HCT116 (cell line): ENCODE measurements at regions not wholly inside any gene's neighbourhood (a gene's known extent, or its start where the extent isn't known, plus 50 kb on each side); places are given as distances from the start of the nearest gene placed in this dataset.

Source experiments
- ATAC-seq: fragments of 200-7000 bp; cut with Tn5 transposase; 2 replicates; pipeline ENCODE4 v1.9.1; 2020; ENCODE audit warnings: mild to moderate bottlenecking, moderate library complexity
- BruUV-seq: library from RNA; stranded (reverse); fragments of 400-500 nt; replicated peaks from 2 replicates; lab custom pipeline; 2021; lab: Mats Ljungman, UMichigan
- CTCF ChIA-PET: fragments of 300-600 bp; sonication (Branson Sonifier 250); formaldehyde crosslinking; loops from one replicate; lab custom pipeline; 2021; ENCODE audit warnings: antibody characterized with exemption; lab: Charles Lee
- POLR2A ChIA-PET: fragments of 300-600, 350-600 bp; sonication (Branson Sonifier 250); formaldehyde crosslinking; loops from one replicate; lab custom pipeline; 2021; ENCODE audit warnings: antibody characterized with exemption; lab: Charles Lee
- RAD21 ChIA-PET, 2 experiments: fragments of 300-600 bp; sonication (Branson Sonifier 250); formaldehyde crosslinking; loops; one replicate each; lab custom pipeline; 2023; ENCODE audit warnings: low total read pairs in 2 of 2; ENCODE audit not compliant: uncharacterized antibody in 2 of 2, unreplicated experiment in 2 of 2, low non-redundant PET in 1 of 2; lab: Charles Lee
- DNase-seq: peaks from one replicate; pipeline ENCODE4 v3.0.0-alpha.2; 2010; ENCODE audit warnings: low read depth, low spot score
- H2AFZ ChIP-seq: fragments of 200-600 bp; shearing (Covaris generic), sonication (generic); 2 replicates; pipeline ENCODE4 v1.6.1; 2017; ENCODE audit warnings: low read depth, mixed run types, mixed read lengths, antibody characterized with exemption, low read length; ENCODE audit not compliant: poor library complexity, severe bottlenecking
- H3K27ac ChIP-seq: 2 replicates; pipeline ENCODE4 v1.5.1; 2012; ENCODE audit warnings: low read depth, low read length
- H3K27me3 ChIP-seq: fragments of 200-600 bp; sonication (generic); 2 replicates; pipeline ENCODE4 v1.6.1; 2016; ENCODE audit warnings: mixed run types, low read length, mixed read lengths; ENCODE audit not compliant: insufficient read depth
- H3K36me3 ChIP-seq, 2 experiments: fragments of 200-500 bp in 1 of 2; fragments of 200-600 bp in 1 of 2; sonication (Bioruptor generic) in 1 of 2; sonication (generic) in 1 of 2; 2 replicates each; pipeline versions ENCODE4 v1.5.1 to v1.6.1; 2014 to 2016; ENCODE audit warnings: low read length in 2 of 2, inconsistent platforms in 1 of 2, mixed read lengths in 1 of 2, mixed run types in 1 of 2; ENCODE audit not compliant: insufficient read depth in 2 of 2, control insufficient read depth in 1 of 2
- H3K4me1 ChIP-seq, 2 experiments: fragments of 200-600 bp in 1 of 2; sonication (generic) in 1 of 2; 2 replicates each; pipeline versions ENCODE4 v1.5.1 to v1.6.1; 2012 to 2017; ENCODE audit warnings: low read length in 2 of 2, inconsistent platforms in 1 of 2, mild to moderate bottlenecking in 1 of 2, mixed read lengths in 1 of 2, mixed run types in 1 of 2, moderate library complexity in 1 of 2; ENCODE audit not compliant: insufficient read depth in 2 of 2, control insufficient read depth in 1 of 2
- H3K4me2 ChIP-seq: fragments of 200-600 bp; sonication (generic); 2 replicates; pipeline ENCODE4 v1.6.1; 2017; ENCODE audit warnings: mixed run types, low read length, mixed read lengths
- H3K4me3 ChIP-seq, 2 experiments: fragments of 200-600 bp in 1 of 2; sonication (generic) in 1 of 2; replicated peaks in 1 of 2; 2 replicates each; pipeline ENCODE4 v1.5.1; 2011 to 2016; ENCODE audit warnings: low read length in 2 of 2, control low read depth in 1 of 2, low read depth in 1 of 2, mild to moderate bottlenecking in 1 of 2, mixed read lengths in 1 of 2, mixed run types in 1 of 2
- H3K79me2 ChIP-seq: fragments of 200-600 bp; sonication (generic); 2 replicates; pipeline ENCODE4 v1.6.1; 2017; ENCODE audit warnings: mild to moderate bottlenecking, mixed run types, low read length, moderate library complexity, mixed read lengths; ENCODE audit not compliant: insufficient read depth
- H3K9ac ChIP-seq: fragments of 200-600 bp; sonication (generic); 2 replicates; pipeline ENCODE4 v1.6.1; 2016; ENCODE audit warnings: low read length, mixed read lengths
- H3K9me2 ChIP-seq: fragments of 200-600 bp; sonication (generic), shearing (Covaris generic); 2 replicates; pipeline ENCODE4 v1.6.1; 2017; ENCODE audit warnings: mixed run types, mild to moderate bottlenecking, moderate library complexity; ENCODE audit not compliant: insufficient read depth
- H3K9me3 ChIP-seq, 2 experiments: fragments of 200-500 bp in 1 of 2; fragments of 200-600 bp in 1 of 2; sonication (Bioruptor generic) in 1 of 2; sonication (generic) in 1 of 2; 2 replicates each; pipeline ENCODE4 v1.6.1; 2014 to 2017; ENCODE audit warnings: low read length in 2 of 2, mixed read lengths in 2 of 2, inconsistent platforms in 1 of 2, low read depth in 1 of 2, mild to moderate bottlenecking in 1 of 2, mixed run types in 1 of 2, moderate library complexity in 1 of 2; ENCODE audit not compliant: control insufficient read depth in 1 of 2, insufficient read depth in 1 of 2
- H4K20me1 ChIP-seq: fragments of 200-600 bp; sonication (generic), shearing (Covaris generic); 2 replicates; pipeline ENCODE4 v1.6.1; 2017; ENCODE audit warnings: mixed run types, mild to moderate bottlenecking, moderate library complexity; ENCODE audit not compliant: insufficient read depth
- ATF3 ChIP-seq: IDR thresholded peaks from 2 replicates; pipeline ENCODE4 v1.6.1; 2012
- CBX3 ChIP-seq: IDR thresholded peaks from 2 replicates; pipeline ENCODE4 v1.6.1; 2012; ENCODE audit warnings: low read depth
- EGR1 ChIP-seq: IDR thresholded peaks from 2 replicates; pipeline ENCODE4 v1.6.1; 2012; ENCODE audit warnings: low read depth
- EZH2 ChIP-seq: fragments of 200-600 bp; sonication (generic); IDR thresholded peaks from 2 replicates; pipeline ENCODE4 v1.6.1; 2017; ENCODE audit warnings: antibody characterized with exemption, mixed run types
- EZH2phosphoT487 ChIP-seq: fragments of 200-600 bp; IDR thresholded peaks from 2 replicates; pipeline ENCODE4 v1.6.1; 2018; ENCODE audit warnings: antibody characterized with exemption, borderline replicate concordance
- FOSL1 ChIP-seq: IDR thresholded peaks from 2 replicates; pipeline ENCODE4 v1.6.1; 2012; ENCODE audit warnings: low read depth
- JUND ChIP-seq: IDR thresholded peaks from 2 replicates; pipeline ENCODE4 v1.6.1; 2012
- MAX ChIP-seq: IDR thresholded peaks from 2 replicates; pipeline ENCODE4 v1.6.1; 2012
- POLR2A ChIP-seq: IDR thresholded peaks from 2 replicates; pipeline ENCODE4 v1.7.0; 2011; ENCODE audit warnings: borderline replicate concordance; ENCODE audit not compliant: insufficient read depth, insufficient read length; ENCODE audit errors: extremely low read depth
- POLR2AphosphoS5 ChIP-seq: IDR thresholded peaks from 2 replicates; pipeline ENCODE4 v1.6.1; 2011; ENCODE audit warnings: mild to moderate bottlenecking, low read depth, low read length, moderate library complexity
- RAD21 ChIP-seq: IDR thresholded peaks from 2 replicates; pipeline ENCODE4 v1.6.1; 2012; ENCODE audit warnings: low read depth, mild to moderate bottlenecking
- SP1 ChIP-seq: IDR thresholded peaks from 2 replicates; pipeline ENCODE4 v1.6.1; 2012; ENCODE audit warnings: low read depth
- SRF ChIP-seq: IDR thresholded peaks from 2 replicates; pipeline ENCODE4 v1.6.1; 2012; ENCODE audit warnings: low read depth
- TCF7L2 ChIP-seq: IDR thresholded peaks from 2 replicates; pipeline ENCODE4 v1.7.0; 2011; ENCODE audit warnings: borderline replicate concordance, inconsistent platforms; ENCODE audit not compliant: insufficient read depth, insufficient read length; ENCODE audit errors: extremely low read depth
- YY1 ChIP-seq: IDR thresholded peaks from 2 replicates; pipeline ENCODE4 v1.6.1; 2011; ENCODE audit warnings: low read length, low read depth, moderate library complexity, mild to moderate bottlenecking; ENCODE audit not compliant: insufficient replicate concordance; ENCODE audit errors: extremely low read depth
- ZBTB33 ChIP-seq: IDR thresholded peaks from 2 replicates; pipeline ENCODE4 v1.6.1; 2011; ENCODE audit warnings: mild to moderate bottlenecking, low read length, moderate library complexity; ENCODE audit not compliant: insufficient replicate concordance; ENCODE audit errors: extremely low read depth
- ZNF274 ChIP-seq: fragments of 200-500 bp; sonication (Bioruptor generic); IDR thresholded peaks from 2 replicates; pipeline ENCODE4 v1.6.1; 2014; ENCODE audit warnings: mild to moderate bottlenecking, low read depth, low read length, inconsistent platforms
- intact Hi-C: fragments of 100-400 bp; cut with micrococcal nuclease; formaldehyde crosslinking; loops from 2 replicates; pipeline ENCODE4 v1.10.0; 2022

- TF ChIP-seq CBX3 (no peak), EZH2phosphoT487 (no peak), YY1 (no peak), EGR1 (no peak), POLR2AphosphoS5 (no peak)
Observed at GRCh38 chr18:47411159-47411558, 159.7 kb upstream of the SKOR2 start (continued).

- peaks cover 38% of the 10 kb centered on the region for H3K27me3 ChIP-seq
- no peak for TF ChIP-seq POLR2A
- no peak for TF ChIP-seq YY1
- no peak for TF ChIP-seq EZH2phosphoT487
- no peak for TF ChIP-seq JUND
- TF ChIP-seq ZNF274, result no peak
- TF ChIP-seq MAX, result no peak
- no peak for TF ChIP-seq CBX3
- no peak for TF ChIP-seq FOSL1
- H3K4me1 ChIP-seq, result no peaks in the 10 kb centered on the region
- ATAC-seq (no peak), DNase-seq (no peak)
- RAD21 ChIA-PET, result no interaction called here
- H3K27ac ChIP-seq, result no peak overlapping the region
- H3K79me2 ChIP-seq, result no peaks in the 10 kb centered on the region
- H4K20me1 ChIP-seq, result no peaks in the 10 kb centered on the region
- no peak overlapping the region for H3K4me3 ChIP-seq
- H3K9me3 ChIP-seq, result no peaks in the 10 kb centered on the region
- H3K4me2 ChIP-seq, result no peak overlapping the region
- H2AFZ ChIP-seq, result no peak overlapping the region
- POLR2A ChIA-PET, result no interaction called here
- H3K9me2 ChIP-seq, result no peaks in the 10 kb centered on the region
- intact Hi-C loops, result no loop called here
- CTCF ChIA-PET, result no interaction called here
- no TSS peak for BruUV-seq
- H3K9ac ChIP-seq, result no peak overlapping the region
- H3K36me3 ChIP-seq, result no peaks in the 10 kb centered on the region
Observed at GRCh38 chr18:47410139-47410538, 158.7 kb upstream of the SKOR2 start.

GRCh38 chr18:47409519-47409918, 158.1 kb upstream of the SKOR2 start:
- intact Hi-C loops, result no loop called here
- RAD21 ChIA-PET, result no interaction called here
- H3K9me2 ChIP-seq, result no peaks in the 10 kb centered on the region
- H3K9me3 ChIP-seq, result no peaks in the 10 kb centered on the region
- no peaks in the 10 kb centered on the region for H3K4me1 ChIP-seq
- no TSS peak for BruUV-seq
- peaks cover 32% of the 10 kb centered on the region for H3K27me3 ChIP-seq
- POLR2A ChIA-PET, result no interaction called here
- no peak for DNase-seq
- H3K4me3 ChIP-seq, result no peak overlapping the region
- ATAC-seq, result no peak
- TF ChIP-seq RAD21 (no peak), SP1 (no peak), YY1 (no peak), POLR2AphosphoS5 (no peak), JUND (no peak), EGR1 (no peak), POLR2A (no peak), EZH2 (no peak), FOSL1 (no peak), TCF7L2 (no peak), CBX3 (no peak), SRF (no peak), ZBTB33 (no peak), ATF3 (no peak), EZH2phosphoT487 (no peak)
- no peak overlapping the region for H3K9ac ChIP-seq
- no peak overlapping the region for H3K4me2 ChIP-seq
- no peak overlapping the region for H3K27ac ChIP-seq
- H4K20me1 ChIP-seq, result no peaks in the 10 kb centered on the region
- no peak overlapping the region for H2AFZ ChIP-seq
- CTCF ChIA-PET, result no interaction called here
- H3K79me2 ChIP-seq, result no peaks in the 10 kb centered on the region
- H3K36me3 ChIP-seq, result no peaks in the 10 kb centered on the region
